ENCODE measurements at regions not wholly inside any gene's neighbourhood (a gene's known extent, or its start where the extent isn't known, plus 50 kb on each side); places are given as distances from the start of the nearest gene placed in this dataset.

- TF ChIP-seq POLR2AphosphoS5 (IDR thresholded peaks at IDR 0.05): no peak
- TF ChIP-seq POLR2A (IDR thresholded peaks at IDR 0.05): no peak
- no peak for TF ChIP-seq CTCF (IDR thresholded peaks at IDR 0.05)
- Histone ChIP-seq H3K4me1 (no peaks in the 10 kb centered on the region), H3K27ac (no peak overlapping the region), H3K4me3 (no peak overlapping the region), H3K27me3 (no peaks in the 10 kb centered on the region), H3K36me3 (no peaks in the 10 kb centered on the region), H3K9me3 (no peaks in the 10 kb centered on the region)
- intact Hi-C loops (cut with DNase I; ENCODE audit: low total_unique reads): no loop called here
- DNase-seq (ENCODE audit: low spot score in 2 of 2): no peak
Observed at GRCh38 chr3:67077656-67078055, 79.5 kb downstream of the KBTBD8 start.

- no peaks in the 10 kb centered on the region for H3K9me3 ChIP-seq
- TF ChIP-seq POLR2AphosphoS5 (IDR thresholded peaks at IDR 0.05): no peak
- TF ChIP-seq CTCF (IDR thresholded peaks at IDR 0.05): no peak
- no peak for TF ChIP-seq POLR2A (IDR thresholded peaks at IDR 0.05)
- H3K36me3 ChIP-seq: no peaks in the 10 kb centered on the region
- H3K27ac ChIP-seq: no peak overlapping the region
- DNase-seq (ENCODE audit: low spot score in 2 of 2): no peak
- H3K4me3 ChIP-seq: no peak overlapping the region
- intact Hi-C loops (cut with DNase I; ENCODE audit: low total_unique reads): no loop called here
- no peaks in the 10 kb centered on the region for H3K27me3 ChIP-seq
- H3K4me1 ChIP-seq: no peaks in the 10 kb centered on the region
Observed at GRCh38 chr3:67082533-67083024, 84.5 kb downstream of the KBTBD8 start.

GRCh38 chr3:67083277-67083676 is 85.2 kb downstream of the KBTBD8 start:
- intact Hi-C loops (cut with DNase I; ENCODE audit: low total_unique reads): no loop called here
- Histone ChIP-seq H3K4me3 (no peak overlapping the region), H3K36me3 (no peaks in the 10 kb centered on the region), H3K27ac (no peak overlapping the region), H3K4me1 (no peaks in the 10 kb centered on the region), H3K9me3 (no peaks in the 10 kb centered on the region), H3K27me3 (no peaks in the 10 kb centered on the region)
- DNase-seq (ENCODE audit: low spot score in 2 of 2): no peak
- TF ChIP-seq POLR2AphosphoS5 (IDR thresholded peaks at IDR 0.05): no peak
- no peak for TF ChIP-seq POLR2A (IDR thresholded peaks at IDR 0.05)
- TF ChIP-seq CTCF (IDR thresholded peaks at IDR 0.05): no peak

DNA sequence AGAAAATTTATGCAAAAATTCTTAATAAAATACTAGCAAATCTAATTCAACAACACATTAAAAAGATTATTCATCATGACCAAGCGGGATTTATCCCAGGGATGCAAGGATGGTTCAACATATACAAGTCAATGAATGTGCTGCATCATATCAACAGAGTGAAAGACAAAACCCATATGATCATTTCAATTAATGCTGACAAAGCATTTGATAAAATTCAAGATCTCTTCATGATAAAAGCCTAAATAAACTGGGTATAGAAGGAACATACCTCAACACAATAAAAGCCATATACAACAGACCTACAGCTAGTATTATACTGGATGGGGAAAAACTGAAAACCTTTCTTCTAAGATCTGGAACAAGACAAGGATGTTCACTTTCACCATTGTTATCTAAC is 89.7 kb downstream of the KBTBD8 start:
- peaks cover 0 to 6% of the 10 kb centered on the region in 2 donors for H3K9me3 ChIP-seq
- no peaks in the 10 kb centered on the region for H3K27me3 ChIP-seq

GRCh38 chr3:67090474-67090873 is 92.4 kb downstream of the KBTBD8 start:
- no peaks in the 10 kb centered on the region for H3K27me3 ChIP-seq
- peaks cover 0 to 6% of the 10 kb centered on the region in 2 donors for H3K9me3 ChIP-seq
- no peak overlapping the region for H3K27ac ChIP-seq
- no peaks in the 10 kb centered on the region for H3K4me1 ChIP-seq
- no peak for DNase-seq (ENCODE audit: low spot score in 2 of 2)
- H3K36me3 ChIP-seq: no peaks in the 10 kb centered on the region
- intact Hi-C loops (cut with DNase I; ENCODE audit: low total_unique reads): no loop called here
- TF ChIP-seq CTCF (IDR thresholded peaks at IDR 0.05) (no peak), POLR2A (IDR thresholded peaks at IDR 0.05) (no peak), POLR2AphosphoS5 (IDR thresholded peaks at IDR 0.05) (no peak)
- no peak overlapping the region for H3K4me3 ChIP-seq

More for the DNA sequence above, 89.7 kb downstream of the KBTBD8 start:
- H3K36me3 ChIP-seq: no peaks in the 10 kb centered on the region
- TF ChIP-seq POLR2AphosphoS5 (IDR thresholded peaks at IDR 0.05) (no peak), CTCF (IDR thresholded peaks at IDR 0.05) (no peak), POLR2A (IDR thresholded peaks at IDR 0.05) (no peak)
- H3K27ac ChIP-seq: no peak overlapping the region
- H3K4me1 ChIP-seq: no peaks in the 10 kb centered on the region
- DNase-seq (ENCODE audit: low spot score in 2 of 2): no peak
- intact Hi-C loops (cut with DNase I; ENCODE audit: low total_unique reads): no loop called here
- H3K4me3 ChIP-seq: no peak overlapping the region

Measured in breast epithelium (tissue), 4 donors.